TTC549 (cell line): ENCODE measurements at regions not wholly inside any gene's neighbourhood (a gene's known extent, or its start where the extent isn't known, plus 50 kb on each side); places are given as distances from the start of the nearest gene placed in this dataset.

Experiments
- FAIRE-seq: peaks from 2 replicates; lab custom pipeline; 2012; peaks lifted over from hg19 to GRCh38; lab: Jason Lieb, UNC

DNA sequence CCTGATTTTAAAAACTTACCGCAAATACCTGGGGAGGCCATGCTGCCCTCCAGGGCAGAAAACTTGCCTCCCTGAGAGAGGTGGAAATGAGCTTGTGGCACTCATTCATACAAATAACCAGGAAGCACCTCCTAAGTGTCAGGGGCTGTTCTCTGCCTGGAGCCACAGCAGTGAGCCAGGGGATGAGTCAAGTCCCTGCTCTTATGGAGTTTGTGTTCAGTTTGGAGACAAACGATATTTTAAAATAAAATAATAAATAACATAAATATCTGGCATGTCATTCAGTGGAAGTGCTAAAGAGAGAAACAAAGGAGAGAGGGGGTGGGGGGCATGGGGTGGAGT lies 313.8 kb downstream of the C16orf95 start:
- no peak for FAIRE-seq

DNA sequence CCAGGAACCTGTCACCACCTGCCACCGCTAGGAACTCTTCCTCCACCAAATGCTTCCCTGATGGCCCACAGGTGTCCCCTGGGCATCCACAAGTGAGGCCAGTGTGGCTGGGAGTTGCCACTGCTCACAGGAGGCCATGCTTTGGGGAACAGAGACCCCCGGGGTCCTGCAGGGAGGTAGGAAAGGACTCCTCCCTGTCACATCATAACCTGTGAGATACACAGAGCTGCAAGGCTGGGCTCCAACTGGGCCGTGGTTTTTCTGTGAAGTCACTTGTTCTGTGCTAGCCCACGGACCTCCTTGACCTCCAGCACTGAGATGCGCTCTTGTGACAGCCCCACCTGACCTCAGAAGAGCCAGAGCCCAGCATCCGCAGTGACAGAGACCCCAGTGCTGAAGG lies 311.2 kb downstream of the C16orf95 start:
- FAIRE-seq: no peak

DNA sequence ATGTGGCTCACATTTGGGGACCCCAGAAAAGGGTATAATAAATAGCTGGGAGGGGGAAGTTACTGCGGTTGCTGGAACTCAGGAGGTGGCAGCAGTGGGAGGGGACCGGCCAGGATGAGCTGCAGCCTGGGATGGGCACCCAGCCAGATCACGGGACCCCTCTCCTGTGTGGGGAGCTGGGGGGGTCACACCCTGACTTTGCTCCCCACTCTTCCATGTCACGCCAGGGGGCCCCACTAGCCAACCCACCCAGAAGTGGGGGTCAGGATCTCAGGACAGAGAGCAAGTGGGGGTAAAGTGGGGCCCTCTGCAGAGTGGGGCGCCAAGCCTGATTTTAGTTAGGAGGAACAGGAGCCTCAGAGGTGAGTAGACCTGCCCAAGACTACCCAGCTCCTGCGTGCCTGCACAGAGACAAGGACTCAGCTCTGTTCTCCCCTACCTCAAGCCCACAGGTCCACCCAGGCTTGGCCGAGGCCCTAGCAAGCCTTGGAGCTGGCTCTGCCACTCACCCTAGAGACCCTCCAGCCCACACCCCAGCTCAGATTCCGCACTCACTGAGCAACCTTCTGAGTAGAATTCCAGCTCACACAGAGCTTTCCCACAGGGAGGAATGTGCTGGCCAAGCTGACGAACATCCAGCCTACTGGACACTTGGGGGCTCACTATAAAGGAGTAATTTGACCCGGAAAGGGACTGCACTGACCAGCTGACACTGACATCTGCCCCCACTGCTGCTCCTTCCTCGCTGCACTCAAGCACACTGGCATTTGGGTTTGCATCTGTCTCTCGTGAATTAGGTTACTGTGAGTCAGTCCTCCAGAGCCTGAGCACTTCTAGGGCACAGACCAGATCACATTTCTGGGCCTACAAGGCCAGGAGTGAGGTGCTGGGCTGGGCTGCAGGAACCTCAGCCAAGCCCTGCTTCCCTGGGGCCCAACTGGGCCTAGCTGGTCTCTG lies 310.1 kb downstream of the C16orf95 start:
- no peak for FAIRE-seq

DNA sequence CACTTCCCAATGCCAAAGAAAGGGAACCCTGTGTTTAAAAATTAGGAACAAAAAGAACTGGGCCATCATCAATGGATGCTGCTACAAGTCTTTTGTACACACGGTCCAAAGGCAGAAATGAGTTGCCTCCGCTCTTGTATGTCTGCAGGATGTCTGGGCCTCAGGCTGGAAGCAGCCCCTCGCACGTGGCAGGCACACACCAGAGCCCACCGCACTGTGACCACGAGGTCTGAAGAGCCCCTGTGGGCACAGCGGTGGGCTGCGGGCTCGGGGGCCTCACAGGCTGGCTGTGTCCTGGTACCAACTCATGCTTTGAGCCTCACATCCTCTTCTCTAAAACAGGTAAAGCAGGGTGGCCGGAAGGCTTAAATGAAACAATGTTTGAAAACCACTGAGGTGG lies 309.3 kb downstream of the C16orf95 start:
- FAIRE-seq: no peak

DNA sequence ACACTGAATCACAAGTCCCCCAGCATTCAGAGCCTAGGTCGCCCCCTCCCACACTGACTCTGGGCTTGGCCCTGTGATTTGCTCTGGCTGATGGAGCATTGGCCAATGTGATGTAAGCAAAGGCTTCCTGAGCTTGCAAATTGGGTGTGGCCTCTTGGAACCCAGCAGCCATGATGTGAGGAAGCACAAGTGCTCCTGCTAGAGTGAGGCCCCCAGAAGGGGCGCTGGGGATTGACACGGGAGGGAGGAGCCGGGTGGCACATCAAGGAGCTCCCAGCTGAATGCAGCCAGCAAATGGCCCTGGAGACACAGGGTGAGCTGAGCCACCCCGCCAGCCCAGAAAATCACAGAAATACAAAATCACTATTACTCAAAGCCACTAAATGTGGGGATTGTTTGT lies 308.5 kb downstream of the C16orf95 start:
- FAIRE-seq: no peak

DNA sequence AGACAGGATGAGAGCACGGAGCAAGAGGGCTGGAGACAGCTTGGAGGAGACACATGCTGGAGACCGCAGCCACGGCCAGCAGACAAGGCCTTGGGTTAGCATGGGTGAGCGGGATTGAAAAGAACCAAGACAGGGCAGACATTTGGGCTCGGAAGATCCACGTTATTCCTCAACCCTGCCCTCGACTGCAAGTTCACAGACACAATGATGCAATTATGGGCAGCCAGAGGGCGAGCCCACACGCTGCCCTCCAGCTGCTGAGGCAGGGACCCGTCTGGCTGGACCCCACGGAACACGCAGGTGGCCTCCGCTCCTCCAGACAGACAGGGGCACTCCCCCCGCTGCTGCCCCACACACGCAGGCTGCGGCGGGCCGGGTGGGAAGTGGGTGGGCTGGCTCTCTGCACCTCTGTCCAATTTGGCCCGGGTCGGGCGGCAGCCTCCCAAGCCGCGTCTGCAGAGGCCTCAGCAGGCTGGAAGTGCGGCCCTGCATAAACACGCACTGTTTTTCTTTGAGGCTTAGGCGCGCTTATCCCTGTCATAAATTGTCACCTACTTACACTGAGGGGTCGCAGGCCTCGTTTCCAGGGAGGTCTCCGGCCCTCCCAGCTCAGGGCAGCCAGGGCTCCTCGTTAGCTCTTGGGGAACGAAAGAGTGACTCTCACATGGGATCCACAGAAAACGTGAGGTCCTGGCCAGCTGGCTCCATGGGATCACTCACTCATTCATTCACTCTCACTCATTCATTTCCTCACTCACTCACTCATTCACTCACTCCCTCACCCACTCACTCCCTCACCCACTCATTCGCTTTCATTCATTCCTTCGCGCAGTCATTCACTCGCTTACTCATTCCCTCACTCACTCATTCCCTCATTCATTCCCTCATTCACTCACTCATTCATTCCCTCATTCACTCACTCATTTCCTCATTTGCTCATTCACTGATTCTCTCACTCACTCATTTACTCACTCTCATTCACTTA lies 303.9 kb downstream of the C16orf95 start:
- no peak for FAIRE-seq

DNA sequence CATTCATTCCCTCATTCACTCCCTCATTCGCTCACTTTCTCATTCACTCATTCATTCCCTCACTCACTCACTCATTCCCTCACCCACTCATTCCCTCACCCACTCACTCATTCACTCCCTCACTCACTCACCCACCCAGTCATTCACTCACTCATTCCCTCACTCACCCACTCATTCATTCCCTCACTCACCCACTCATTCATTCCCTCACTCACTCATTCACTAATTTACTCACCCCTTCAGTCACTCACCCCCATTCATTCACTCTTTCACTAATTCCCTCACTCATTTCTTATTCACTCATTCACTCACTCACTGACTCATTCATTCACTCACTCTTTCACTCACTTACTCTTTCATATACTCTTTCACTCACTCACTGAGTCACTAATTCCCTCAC lies 303.1 kb downstream of the C16orf95 start:
- FAIRE-seq: no peak

DNA sequence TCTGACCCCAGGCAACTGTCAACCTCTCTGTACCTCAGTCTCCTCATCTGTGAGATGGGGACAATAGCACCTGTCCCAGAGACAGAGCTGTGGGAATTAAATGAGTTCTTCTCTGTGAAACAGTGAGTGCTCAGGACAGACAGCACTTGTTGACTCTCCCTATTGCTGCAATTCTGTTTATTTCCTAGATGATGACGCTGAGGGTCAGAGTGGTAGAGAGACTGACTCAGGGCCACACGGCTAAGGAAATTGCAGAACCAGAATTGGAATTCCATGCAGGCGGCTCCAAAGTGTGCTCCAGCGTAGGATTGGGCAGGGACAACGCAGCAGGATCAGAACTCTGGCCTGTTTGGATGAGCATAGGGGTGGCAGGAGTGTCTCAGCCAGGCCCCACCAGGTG lies 302.2 kb downstream of the C16orf95 start:
- no peak for FAIRE-seq

DNA sequence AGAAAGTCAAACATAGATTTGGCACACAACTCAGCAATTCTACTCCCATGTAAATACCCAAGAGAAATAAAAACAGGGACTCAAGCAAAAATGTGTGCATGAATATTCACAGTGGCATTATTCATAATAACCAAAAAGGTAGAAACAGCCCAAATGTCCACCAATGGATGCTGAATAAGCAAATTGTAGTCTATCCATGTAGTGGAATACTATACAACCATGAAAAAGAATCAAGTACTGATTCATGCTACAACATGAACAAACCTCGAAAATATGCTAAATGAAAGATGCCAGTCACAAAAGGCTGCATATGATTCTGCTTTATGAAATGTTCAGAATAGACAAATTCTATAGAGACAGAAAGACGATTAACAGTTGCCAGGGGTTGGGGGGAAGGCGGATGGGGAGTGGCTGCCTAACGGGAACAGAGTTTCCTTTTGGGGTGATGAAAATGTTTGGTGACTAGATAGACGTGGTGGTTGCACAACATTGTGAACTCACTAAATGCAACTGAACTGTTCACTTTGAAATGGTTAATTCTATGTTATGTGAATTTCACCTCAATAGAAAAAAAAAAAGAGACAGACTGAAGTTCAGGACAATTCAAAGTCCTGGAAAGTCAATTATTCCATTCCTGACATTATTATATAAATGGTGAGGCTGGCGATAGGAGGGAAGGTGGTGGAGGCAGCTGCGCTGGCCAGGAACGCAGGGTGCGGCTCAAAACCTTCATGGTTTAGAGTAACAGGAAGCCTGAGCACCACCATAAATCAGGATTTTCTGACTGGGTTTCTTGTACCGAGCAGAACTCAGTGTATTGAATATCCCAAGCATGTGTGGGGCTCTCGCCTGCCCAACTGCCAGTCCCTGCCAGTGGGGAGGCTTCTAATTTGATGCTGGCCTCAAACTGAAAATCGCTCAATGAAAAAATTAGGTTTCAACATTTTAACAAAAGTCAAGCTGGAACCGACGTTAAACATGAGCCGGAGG lies 300.9 kb downstream of the C16orf95 start:
- no peak for FAIRE-seq

DNA sequence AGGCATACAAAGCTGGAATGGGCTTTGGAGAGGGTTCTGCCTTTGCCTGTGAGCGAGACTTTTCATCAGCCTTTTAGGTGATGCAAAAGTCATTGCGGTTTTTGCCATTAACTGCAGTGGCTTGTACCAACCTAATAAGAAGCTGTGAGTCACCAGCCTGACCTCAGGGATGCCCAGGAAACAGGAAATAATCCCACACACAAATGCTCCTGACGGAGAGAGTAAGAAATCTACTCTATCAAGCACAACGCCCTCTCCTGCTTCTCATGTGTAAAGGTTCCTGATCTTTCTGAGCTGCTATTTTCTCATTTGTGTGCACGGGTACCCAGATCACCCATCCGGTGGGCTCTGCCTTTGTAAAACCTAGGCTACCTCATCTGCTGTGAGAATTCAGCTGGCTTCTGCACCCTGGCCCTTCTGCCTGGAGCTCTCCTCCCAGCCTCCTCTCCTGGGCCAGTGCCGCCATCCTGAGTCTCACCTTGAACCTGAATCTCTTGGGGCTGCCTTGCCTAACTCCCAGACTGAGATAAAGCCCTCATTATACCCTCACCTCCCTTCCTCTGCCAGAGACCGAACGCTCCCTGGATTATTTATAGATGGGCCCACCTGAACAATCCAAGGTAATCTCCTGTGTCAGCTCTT lies 299.7 kb downstream of the C16orf95 start:
- no peak for FAIRE-seq

DNA sequence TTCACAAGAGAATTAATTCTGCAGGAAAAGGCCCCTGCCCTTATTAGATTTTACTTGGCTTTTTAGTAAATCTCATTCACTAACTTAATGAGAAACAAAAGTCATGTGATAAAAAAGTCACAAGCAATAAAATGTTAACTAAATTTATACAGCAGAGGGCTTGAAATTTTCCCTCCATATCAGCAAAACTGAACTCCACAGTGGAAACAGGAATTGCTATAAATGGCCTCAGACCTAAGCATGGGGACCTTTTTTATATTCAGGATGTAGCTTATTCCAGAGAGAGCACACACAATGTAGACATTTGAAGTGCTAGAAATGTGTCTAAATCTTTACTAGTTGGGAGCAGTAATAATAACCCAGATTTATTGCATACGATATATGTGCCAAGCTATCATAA lies 291.5 kb downstream of the C16orf95 start:
- no peak for FAIRE-seq

DNA sequence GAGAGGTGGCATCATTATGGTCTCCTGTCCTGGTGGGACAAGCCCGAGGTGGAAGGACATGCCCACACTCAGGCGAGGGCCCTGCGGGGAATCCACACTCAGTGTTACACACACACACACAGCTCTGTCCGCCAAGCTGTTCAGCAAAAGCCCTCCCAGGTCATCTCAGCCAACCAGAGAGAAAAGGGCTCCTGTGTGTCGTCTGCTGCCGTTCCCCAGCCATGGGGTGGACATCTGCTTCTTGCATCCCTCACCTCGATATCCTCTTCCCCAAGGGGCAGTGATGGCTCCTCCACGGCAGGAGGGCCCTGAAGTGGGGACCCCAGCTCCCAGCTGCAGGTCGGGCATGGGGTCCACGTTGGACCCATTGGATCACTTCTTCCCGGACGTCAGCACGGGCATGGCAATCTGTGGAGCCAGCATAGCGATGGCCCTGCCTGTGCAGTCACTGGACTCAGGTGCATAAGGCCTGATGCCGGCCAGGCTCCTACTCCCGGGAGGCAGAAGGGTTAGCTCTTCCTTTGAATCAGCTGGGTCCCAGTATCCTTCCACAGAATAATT lies 290.1 kb downstream of the C16orf95 start:
- FAIRE-seq: no peak

DNA sequence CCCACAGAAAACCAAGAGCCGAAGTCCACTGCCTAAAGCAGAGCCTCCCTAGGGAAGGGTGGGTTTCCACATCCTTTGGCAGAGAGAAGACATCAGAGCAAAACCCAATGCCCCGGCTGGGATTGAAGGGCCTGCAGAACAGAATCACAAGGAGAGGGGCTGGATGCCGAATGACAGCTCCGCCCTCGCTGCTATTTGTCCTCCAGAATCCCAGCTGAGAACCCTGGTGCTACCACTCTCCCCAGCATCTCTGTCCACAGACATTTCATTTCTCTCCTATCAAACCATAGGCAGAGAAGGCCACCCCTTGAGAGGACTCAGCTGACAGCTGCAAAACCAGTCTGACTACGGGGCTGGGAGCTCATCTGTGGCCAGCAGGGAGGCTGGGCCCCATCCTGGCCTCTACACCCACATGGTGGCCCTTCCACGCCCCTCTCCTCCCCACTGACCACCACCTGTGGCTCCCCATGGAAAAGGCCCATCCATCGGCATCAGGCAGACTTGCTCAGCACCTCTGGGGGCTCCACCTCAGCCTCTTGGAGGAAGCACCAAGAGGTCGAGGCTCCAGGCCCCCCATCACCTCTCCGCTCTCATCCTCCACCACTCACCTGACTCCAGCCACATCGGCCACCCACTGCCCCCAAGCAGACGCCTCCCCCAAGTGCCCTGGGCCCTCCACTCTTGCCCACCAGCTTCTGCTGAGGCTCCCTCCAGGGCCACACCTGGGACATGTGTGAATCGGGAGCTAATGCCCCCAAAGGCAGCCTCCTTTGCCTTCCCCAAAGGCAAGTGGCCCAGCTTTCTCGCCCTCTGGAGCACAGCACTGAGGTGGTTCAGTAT lies 288.5 kb downstream of the C16orf95 start:
- no peak for FAIRE-seq

DNA sequence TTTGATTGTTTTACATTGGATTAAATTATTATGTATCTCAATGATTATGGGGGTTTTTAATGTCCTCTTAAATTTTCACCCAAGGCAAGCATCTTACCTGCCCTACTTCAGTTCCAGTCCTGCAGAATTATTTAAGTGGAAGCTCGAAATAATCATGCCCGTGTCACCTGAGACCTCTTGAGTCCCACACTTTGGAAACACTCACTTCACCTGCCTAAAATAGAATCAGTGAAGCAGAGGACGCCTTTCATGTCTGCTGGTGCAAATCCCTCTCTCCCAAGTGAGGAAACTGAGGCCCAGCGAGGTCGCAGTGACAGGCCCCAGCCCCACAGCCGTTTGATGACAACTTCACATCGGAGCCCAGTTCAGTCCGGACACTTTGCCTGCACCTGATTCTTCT lies 284.6 kb downstream of the C16orf95 start:
- FAIRE-seq: no peak

DNA sequence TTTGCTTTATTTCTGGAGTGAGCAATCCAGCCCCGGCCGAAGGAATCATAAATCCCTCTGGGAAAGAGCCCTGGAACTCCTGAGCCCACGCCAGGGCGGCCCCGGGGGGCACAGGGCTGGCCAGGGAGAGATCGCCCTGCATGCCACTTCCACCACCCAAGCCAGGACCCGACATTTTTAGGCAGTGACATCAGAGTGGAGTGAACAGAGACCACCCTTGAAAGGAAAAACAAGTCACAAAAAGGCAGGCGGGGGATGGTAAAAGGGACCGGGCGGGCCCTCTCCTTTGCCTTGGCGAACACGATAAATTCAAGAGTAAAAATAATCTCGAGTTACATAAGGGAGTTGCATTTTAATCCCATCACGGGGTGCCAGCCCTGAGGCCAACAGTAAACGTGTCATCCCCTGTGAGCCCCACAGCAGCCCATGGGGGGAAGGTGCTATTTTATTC lies 284.1 kb downstream of the C16orf95 start:
- no peak for FAIRE-seq

DNA sequence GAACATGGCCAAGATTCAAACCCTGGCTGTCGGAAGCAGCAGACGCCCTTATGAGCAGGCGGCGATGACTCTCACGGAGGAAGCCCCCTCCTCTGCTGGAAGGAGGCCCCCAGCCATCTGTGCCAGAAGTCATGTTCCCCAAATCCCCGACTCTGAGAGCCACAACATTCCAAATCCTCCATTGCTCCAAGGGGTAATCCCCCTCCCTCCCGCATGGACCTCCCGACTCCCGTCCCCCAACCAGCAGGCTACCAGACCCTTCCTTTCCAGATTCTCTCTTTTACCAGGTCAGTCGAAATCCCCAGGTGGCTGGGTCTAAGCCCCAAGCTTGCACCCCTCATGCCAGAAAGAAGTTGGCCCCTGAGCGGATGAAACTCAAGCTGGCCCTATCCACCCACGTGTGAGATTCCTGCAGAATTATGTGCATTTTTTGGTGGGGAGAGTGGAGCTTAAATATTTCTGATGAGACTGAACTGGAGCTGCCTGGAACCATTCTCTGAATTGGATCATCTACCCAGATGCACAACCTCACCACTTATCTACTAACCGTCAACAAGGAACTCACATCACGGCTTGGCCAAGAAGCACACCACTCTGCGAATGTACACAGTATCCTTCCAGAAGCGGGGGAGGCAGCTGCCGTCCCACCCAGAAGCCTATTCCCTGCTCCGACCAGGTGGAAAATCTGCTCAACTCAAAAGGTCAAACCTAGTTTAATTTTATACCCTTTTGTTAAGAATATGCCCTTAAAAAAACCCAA lies 283.5 kb downstream of the C16orf95 start:
- no peak for FAIRE-seq

DNA sequence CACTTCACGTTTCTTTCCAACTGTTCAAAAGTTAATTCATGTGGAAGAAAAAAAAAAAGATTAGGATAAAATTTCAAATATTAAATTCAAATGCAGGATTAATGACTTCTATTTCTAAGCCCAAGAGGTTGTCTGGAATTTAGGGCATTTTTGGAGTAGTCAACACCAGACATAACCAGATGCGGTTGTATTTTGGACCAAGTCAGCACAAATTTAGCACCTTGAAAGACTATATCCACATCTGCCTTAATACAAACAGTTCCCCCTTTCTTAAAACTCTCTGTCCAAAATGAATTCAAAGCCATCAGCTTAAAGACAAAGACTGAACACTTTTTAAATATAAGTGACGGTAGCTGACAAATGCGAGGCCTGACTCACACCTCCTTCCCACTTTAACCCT lies 282.9 kb downstream of the C16orf95 start:
- no peak for FAIRE-seq

DNA sequence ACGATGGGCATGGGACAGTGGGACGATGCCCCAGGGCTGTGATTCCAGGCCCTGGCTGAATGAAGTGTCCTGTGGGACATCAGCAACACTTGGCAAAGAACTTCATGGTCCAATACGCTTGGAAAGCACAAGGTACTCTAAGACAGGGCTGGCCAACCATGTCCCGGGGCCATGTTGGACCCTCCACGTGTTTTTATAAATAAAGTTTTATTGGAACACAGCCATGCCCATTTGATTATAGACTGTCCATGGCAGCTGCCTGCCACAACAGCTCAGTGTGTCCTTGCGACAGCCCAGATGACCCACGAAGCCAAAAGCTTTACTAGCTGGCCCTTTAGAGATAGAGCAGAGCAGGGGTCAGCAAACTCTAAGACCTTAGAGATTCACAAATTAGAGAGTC lies 282.1 kb downstream of the C16orf95 start:
- no peak for FAIRE-seq

DNA sequence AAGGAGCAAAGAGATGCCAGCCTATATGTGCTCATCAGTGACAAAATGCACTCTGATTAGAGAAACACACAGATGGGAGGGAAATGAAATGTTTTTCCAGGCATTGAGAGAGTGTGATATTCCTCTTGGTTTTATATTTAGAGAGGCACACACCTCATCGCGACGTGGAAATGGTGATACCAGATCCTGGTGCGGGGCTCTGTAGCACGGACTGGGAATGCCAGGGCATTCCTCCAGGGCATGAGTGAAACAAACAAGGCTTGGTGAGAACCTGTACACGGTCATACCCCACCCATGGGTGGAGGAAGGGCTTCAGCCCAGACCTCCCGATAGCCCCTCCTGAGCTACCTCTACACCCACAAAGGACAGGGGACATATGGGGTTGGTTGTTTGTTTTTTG lies 280.2 kb downstream of the C16orf95 start:
- FAIRE-seq: no peak
